Epithelial cell of proximal tubule (primary cell): ENCODE measurements at regions not wholly inside any gene's neighbourhood (a gene's known extent, or its start where the extent isn't known, plus 50 kb on each side); places are given as distances from the start of the nearest gene placed in this dataset.

Experiments
- DNase-seq: peaks from one replicate; pipeline ENCODE4 v3.0.0-alpha.2; 2011; ENCODE audit warnings: low read depth
- H3K4me3 ChIP-seq: 2 replicates; pipeline ENCODE4 v1.5.1; 2011; ENCODE audit warnings: low read depth, mild to moderate bottlenecking, low read length
- TF ChIP-seq, protein P1 (sequence below): conservative IDR thresholded peaks from 2 replicates; pipeline ENCODE4 v1.5.1; 2012; ENCODE audit warnings: low read depth, mild to moderate bottlenecking, low read length

DNA sequence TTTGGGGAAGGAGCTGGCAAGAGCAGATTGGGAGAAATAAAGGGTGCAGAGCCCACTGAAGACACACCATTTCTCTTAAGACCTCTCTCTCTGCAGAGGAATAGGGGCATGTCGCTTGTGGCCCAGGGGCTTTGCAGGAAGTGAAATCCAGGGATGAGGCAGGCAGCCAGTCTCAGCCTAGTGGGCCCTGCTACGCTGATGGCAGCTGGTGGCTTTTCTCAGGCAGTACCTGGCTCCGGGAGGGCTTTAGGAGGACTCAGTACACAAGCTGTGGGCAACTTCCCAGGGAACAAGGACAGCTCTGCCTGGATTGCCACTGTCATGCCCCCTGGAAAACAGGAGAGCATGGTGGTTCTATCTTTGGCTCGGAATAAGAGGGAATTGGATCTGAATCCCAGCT is 76.2 kb upstream of the NEURL1B start:
- DNase-seq, result no peak
- TF ChIP-seq, protein P1, sequence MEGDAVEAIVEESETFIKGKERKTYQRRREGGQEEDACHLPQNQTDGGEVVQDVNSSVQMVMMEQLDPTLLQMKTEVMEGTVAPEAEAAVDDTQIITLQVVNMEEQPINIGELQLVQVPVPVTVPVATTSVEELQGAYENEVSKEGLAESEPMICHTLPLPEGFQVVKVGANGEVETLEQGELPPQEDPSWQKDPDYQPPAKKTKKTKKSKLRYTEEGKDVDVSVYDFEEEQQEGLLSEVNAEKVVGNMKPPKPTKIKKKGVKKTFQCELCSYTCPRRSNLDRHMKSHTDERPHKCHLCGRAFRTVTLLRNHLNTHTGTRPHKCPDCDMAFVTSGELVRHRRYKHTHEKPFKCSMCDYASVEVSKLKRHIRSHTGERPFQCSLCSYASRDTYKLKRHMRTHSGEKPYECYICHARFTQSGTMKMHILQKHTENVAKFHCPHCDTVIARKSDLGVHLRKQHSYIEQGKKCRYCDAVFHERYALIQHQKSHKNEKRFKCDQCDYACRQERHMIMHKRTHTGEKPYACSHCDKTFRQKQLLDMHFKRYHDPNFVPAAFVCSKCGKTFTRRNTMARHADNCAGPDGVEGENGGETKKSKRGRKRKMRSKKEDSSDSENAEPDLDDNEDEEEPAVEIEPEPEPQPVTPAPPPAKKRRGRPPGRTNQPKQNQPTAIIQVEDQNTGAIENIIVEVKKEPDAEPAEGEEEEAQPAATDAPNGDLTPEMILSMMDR, result no peak
- no peak overlapping the region for H3K4me3 ChIP-seq

DNA sequence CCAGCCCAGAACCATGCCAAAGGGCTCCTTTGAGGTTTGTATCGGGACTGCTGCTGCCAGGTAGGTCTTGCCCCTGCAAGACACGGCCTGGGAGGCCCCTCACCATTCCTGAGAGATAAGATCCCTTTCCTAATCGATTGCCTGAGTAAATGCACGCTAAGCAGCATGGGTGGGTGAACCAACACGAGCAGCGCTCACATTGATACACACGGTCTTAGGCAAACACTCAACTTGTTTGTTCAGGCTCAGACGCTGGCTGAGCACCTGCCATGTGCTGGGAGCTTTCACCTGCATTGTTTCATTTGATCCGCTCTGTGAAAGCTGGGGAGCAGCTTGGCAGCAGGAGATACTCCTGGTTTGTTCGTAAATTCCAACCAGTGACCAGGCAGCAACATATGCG is 76.9 kb upstream of the NEURL1B start:
- DNase-seq, result no peak
- no peak overlapping the region for H3K4me3 ChIP-seq
- TF ChIP-seq, protein P1, result no peak

DNA sequence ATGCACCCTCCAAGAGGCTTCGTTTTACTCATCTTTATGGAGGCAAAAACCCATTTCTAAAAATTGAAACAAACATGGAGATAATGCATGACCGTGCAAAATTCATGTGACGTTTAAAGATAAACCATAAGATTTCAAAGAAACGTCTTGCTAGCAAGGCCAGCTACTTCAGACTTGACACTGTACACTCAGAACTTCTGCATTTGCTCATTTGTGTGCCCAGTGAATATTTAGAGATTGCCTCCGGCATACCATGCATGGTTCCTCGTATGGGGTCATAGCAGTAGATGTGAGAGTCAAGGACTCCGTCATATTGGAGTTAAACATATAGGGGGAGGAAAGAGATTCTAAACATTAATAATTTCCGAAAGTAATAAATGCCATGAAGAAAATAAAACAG is 78.6 kb upstream of the NEURL1B start:
- DNase-seq, result no peak
- no peak overlapping the region for H3K4me3 ChIP-seq
- TF ChIP-seq, protein P1, result no peak

DNA sequence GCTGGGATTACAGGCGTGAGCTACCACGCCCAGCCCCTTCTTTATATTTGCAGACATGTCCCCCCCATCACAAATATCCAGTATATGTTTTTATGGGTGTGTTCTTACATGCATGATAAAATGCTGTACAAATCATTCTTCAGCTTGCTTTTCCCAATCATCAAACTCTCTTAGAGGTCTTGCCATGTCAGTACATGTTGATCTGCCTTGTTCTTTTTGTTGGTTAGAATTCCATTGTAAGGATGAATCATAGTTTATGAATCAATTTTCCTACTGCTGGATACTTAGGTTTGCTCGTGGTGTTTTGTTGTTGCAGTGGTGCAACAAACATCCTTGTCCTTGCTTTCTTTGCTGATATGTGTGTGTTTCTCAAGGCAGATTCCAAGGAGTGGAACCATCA is 79.9 kb upstream of the NEURL1B start:
- TF ChIP-seq, protein P1, result no peak
- no peak for DNase-seq

DNA sequence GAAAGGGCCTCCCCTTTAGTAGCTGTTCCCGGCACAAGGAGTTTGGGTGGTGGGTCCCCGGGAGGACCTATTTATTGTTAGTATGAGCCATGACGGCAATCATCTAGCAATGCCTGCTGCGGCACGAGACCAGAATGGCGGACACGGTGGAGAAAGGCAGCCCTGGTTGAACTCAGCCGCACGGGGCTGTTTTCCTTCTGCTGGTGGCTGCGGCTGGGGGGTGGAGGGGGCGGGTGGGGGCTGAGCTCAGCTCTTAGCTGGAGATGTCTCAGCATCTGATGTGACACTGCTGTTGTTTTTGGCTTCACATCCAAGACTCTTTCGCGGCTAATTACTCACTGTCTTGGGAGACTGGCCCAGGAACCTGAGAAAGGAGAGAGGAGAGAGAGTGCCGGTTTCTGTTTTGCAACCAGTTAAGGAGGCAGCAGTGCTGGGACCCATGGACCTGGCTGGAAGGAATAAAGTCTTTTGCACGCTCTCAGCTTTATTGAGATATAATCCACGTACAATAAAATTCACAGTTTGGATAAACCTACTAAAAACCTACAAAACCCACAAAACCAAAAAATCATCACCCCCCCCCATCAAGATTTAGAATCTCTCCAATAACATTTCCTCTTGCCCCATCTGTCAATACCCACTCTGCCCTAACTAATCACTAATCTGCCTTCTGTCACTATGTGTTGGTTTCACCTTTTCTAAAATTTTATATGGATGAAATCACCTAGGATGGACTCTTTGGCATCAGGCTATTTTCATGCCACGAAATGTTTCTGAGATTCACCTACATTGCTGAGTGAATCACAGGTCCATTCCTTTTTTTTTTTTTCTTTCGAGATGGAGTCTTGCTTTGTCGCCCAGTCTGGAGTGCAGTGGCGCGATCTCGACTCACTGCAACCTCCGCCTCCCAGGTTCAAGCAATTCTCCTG is 81.8 kb upstream of the NEURL1B start:
- H3K4me3 ChIP-seq, result peak overlapping the region; percentile 23
- TF ChIP-seq, protein P1, result no peak
- DNase-seq, result peak; percentile 38

More for the DNA sequence above, 79.9 kb upstream of the NEURL1B start:
- H3K4me3 ChIP-seq, result no peak overlapping the region

DNA sequence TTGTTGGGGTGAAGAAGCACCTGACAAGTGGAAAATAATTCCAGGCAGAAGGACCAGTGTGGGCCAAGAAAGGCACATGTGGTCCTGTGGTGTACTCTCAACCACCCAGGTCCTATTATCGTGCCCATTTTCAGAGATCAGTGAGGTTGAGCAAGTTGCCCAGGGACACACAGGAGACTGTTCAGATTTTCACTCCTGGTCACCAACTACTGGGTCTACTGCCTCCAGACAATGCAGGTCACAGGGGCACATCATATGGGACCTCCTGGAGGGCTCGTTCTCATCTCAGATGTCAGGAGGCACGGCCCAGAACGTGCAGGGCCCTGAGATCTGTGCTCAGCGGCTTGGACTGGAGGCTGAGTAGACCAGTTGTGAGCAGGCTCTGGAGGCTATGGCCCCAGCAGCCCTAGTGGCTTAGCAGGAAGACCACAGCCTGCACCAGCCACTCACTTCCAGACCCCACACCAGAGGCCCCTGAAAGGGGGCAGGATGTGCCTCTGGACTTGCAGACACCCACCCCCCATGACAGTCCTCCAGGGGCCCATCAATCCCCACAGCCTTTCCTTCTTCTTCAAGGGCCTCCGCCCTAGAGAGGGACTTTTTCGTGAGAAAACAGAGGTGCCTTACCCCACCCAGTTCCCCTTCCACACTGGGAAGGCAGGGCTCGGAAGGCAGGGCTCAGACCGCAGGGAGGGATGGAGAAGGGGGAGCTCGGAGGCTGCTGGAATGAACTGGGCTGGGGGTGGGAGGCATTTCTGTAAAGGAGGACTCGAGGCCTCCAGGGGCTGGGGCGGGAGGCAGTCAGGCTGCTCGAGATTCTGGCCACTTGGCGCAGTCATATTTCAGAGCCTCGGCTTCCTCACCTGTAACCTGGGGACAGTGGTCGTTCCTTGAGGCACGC is 82.7 kb upstream of the NEURL1B start:
- no peak for DNase-seq
- H3K4me3 ChIP-seq, result peak overlapping the region; percentile 23
- TF ChIP-seq, protein P1, result no peak
